Skeletal muscle tissue (tissue), 3 donors: ENCODE measurements at regions not wholly inside any gene's neighbourhood (a gene's known extent, or its start where the extent isn't known, plus 50 kb on each side); places are given as distances from the start of the nearest gene placed in this dataset.

ENCODE experiments used
- H3K27ac ChIP-seq: one replicate; pipeline ENCODE4 v1.7.0; 2013; ENCODE audit warnings: mild to moderate bottlenecking, low read depth, low read length, inconsistent platforms
- H3K27me3 ChIP-seq, 3 donors: one replicate each; pipeline ENCODE4 v1.7.0; 2013; ENCODE audit warnings: low read length in 3 of 3; ENCODE audit not compliant: control insufficient read depth in 3 of 3, insufficient read depth in 3 of 3
- H3K36me3 ChIP-seq, 3 donors: one replicate each; pipeline ENCODE4 v1.7.0; 2013; ENCODE audit warnings: low read length in 3 of 3; ENCODE audit not compliant: control insufficient read depth in 3 of 3, insufficient read depth in 3 of 3
- H3K4me1 ChIP-seq, 3 donors: one replicate each; pipeline ENCODE4 v1.7.0; 2013; ENCODE audit warnings: low read length in 3 of 3, mild to moderate bottlenecking in 3 of 3; ENCODE audit not compliant: control insufficient read depth in 3 of 3, insufficient read depth in 3 of 3
- H3K4me3 ChIP-seq, 3 donors: one replicate each; pipeline ENCODE4 v1.7.0; 2013; ENCODE audit warnings: low read length in 3 of 3
- H3K9ac ChIP-seq, 3 donors: one replicate each; pipeline ENCODE4 v1.7.0; 2013; ENCODE audit warnings: low read length in 3 of 3, mild to moderate bottlenecking in 3 of 3, moderate library complexity in 2 of 3, low read depth in 1 of 3
- H3K9me3 ChIP-seq, 3 donors: one replicate each; pipeline ENCODE4 v1.7.0; 2013; ENCODE audit warnings: low read length in 3 of 3; ENCODE audit not compliant: control insufficient read depth in 3 of 3
- donor health status: Osteomylitis.

- Histone ChIP-seq H3K9me3 (no peaks in the 10 kb centered on the region), H3K4me1 (no peaks in the 10 kb centered on the region), H3K27me3 (no peaks in the 10 kb centered on the region), H3K27ac (no peak overlapping the region), H3K9ac (no peak overlapping the region), H3K36me3 (no peaks in the 10 kb centered on the region), H3K4me3 (no peak overlapping the region)
Measured at GRCh38 chr5:108634010-108634616, 113.6 kb upstream of the FER start.

DNA sequence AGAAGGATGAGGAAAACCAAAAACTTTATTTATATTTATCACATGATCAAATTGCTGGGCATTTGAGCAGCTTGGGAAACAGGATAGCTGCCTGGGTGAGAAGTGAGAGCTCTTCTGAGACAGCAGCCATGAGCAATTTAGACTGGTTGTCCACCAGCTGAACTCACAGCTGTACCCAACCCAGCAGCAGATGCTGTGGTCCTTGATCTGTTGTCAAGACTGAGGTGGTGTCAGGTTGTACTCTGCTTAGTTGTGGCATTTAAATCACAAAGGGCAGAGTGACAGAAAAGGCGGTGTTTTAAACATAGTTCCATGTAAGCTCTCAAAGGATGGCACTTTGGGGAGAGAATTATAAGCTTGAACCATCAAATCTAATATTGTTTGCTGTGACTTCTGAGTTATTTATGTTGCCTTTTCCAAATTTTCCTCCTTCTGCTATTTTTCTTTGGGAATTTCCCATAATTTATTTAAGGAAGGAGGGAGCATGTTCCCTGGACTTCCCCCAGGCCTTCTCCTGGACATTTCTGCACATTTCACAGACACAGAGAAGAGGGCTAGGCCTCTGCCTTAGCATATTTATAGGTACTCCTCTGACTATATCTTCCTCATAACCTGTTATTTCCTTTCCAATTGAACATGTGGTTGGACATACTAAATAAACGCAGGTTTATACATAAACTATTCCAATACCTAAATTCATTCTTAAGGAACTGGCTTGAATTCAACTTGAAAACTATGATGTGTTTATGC is 117.7 kb upstream of the FER start:
- H3K36me3 ChIP-seq = no peaks in the 10 kb centered on the region
- no peak overlapping the region for H3K9ac ChIP-seq
- no peaks in the 10 kb centered on the region for H3K9me3 ChIP-seq
- no peaks in the 10 kb centered on the region for H3K27me3 ChIP-seq
- no peak overlapping the region for H3K4me3 ChIP-seq
- H3K4me1 ChIP-seq = no peaks in the 10 kb centered on the region
- no peak overlapping the region for H3K27ac ChIP-seq

- no peak overlapping the region for H3K9ac ChIP-seq
- H3K36me3 ChIP-seq = no peaks in the 10 kb centered on the region
- no peak overlapping the region for H3K4me3 ChIP-seq
- no peak overlapping the region for H3K27ac ChIP-seq
- H3K9me3 ChIP-seq = no peaks in the 10 kb centered on the region
- H3K27me3 ChIP-seq = no peaks in the 10 kb centered on the region
- no peaks in the 10 kb centered on the region for H3K4me1 ChIP-seq
Measured at GRCh38 chr5:108625654-108626053, 122.0 kb upstream of the FER start.

DNA sequence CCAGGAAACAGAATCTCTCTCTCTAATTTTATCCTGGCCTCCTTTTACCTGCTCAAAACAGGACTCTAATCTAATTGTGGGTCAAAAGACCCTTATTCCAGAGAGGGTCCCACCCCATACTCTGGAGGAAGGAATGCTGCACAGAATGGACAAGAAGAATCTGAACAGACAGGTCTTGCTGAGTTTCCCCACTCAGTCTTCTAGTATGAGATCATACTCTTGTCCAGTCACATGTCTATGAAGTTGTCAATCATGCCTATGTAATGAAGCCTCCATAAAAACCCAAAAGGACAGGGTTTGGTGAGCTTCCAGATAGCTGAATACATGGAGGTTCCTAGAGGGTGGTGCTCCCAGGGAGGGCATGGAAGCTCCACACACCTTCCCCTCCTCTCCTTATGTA is 123.9 kb upstream of the FER start:
- Histone ChIP-seq H3K9me3 (no peaks in the 10 kb centered on the region), H3K27me3 (no peaks in the 10 kb centered on the region), H3K4me3 (no peak overlapping the region), H3K9ac (no peak overlapping the region), H3K27ac (no peak overlapping the region), H3K36me3 (no peaks in the 10 kb centered on the region), H3K4me1 (no peaks in the 10 kb centered on the region)

DNA sequence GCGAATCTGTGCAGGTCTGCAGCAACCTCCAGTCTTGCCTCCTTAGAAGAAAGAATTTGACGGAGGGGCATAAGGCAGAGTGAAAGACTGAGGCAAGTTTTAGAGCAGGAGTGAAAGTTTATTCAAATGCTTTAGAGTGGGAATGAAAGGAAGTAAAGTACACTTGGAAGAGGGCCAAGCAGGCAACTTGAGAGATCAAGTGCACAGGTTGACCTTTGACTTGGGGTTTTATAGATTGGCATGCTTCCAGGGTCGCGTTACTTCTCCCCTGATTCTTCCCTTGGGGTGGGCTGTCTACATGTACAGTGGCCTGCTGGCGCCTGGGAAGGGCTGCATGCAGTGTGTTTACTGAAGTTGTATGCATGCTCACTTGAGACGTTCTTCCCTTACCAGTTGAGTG is 127.2 kb upstream of the FER start:
- Histone ChIP-seq H3K36me3 (no peaks in the 10 kb centered on the region), H3K27me3 (no peaks in the 10 kb centered on the region), H3K9me3 (no peaks in the 10 kb centered on the region), H3K4me1 (no peaks in the 10 kb centered on the region), H3K9ac (no peak overlapping the region), H3K27ac (no peak overlapping the region), H3K4me3 (no peak overlapping the region)

GRCh38 chr5:108619815-108620214 is 127.9 kb upstream of the FER start:
- Histone ChIP-seq H3K9ac (no peak overlapping the region), H3K27me3 (no peaks in the 10 kb centered on the region), H3K4me3 (no peak overlapping the region), H3K4me1 (no peaks in the 10 kb centered on the region), H3K9me3 (no peaks in the 10 kb centered on the region), H3K27ac (no peak overlapping the region), H3K36me3 (no peaks in the 10 kb centered on the region)

DNA sequence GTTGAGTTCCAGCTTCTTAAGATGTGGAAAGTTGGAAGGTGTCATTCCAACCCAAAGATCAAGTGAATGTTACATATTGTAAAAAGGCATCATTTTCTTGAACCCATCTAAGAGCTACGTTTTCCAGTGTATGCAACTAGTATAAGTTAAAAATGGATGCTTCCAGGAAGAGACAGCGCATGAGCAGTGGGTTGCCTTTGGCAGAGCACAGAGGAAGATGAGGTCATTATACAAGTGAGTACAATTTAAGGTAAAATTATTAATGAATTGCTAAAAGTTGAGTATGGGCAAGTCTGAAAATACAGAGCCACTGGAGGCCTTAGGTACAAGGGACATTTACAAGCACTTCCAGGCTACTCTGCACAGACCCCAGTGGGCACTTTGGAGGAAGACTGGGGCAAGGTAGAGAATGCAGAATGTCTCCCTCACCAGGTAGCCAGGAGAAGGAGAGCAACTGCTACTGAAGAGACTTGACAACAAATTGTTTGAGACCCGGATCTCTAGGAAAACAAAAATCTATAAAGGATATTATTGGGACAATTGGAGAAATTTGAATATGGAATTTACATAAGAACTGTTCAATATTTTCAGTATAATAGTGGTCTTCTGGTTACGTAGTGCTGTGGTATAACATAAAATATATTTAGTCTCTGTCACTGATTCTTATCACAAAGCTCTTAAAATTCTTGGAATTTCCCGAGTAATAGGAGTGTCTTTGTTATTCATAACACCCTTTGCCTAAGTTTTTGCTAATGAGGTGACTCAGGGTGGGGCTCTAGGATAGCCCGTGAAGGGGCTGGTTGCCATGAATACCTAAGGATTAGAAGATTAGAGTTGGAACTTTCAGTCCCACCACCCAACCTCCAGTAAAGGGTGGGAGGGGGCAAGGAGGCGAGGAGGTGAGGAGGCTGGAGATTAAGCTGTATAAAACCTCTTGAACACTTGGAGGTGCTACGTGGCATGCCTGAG is 129.9 kb upstream of the FER start:
- H3K4me1 ChIP-seq = no peaks in the 10 kb centered on the region
- H3K36me3 ChIP-seq = no peaks in the 10 kb centered on the region
- no peak overlapping the region for H3K27ac ChIP-seq
- H3K9me3 ChIP-seq = no peaks in the 10 kb centered on the region
- H3K4me3 ChIP-seq = no peak overlapping the region
- H3K27me3 ChIP-seq = no peaks in the 10 kb centered on the region
- no peak overlapping the region for H3K9ac ChIP-seq

DNA sequence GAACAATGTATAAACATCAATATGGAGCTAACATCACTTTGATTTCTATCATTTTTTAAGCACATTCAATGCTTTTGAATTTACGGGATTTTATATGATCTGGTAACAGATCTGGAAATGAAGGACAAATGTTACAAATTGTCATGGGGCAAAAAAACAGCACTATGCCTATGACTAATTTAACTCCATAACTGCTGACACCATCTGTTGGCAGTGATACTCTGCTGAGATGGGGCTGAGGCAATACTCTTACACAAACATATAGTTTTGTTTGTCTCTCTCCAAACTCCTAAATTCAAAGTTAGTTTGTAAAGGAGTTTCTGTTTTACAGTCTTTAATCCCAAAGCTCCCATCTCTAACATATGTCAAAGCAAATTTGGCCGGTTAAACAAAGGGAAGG is 132.5 kb upstream of the FER start:
- Histone ChIP-seq H3K4me1 (no peaks in the 10 kb centered on the region), H3K9ac (no peak overlapping the region), H3K27me3 (no peaks in the 10 kb centered on the region), H3K36me3 (no peaks in the 10 kb centered on the region), H3K27ac (no peak overlapping the region), H3K4me3 (no peak overlapping the region), H3K9me3 (no peaks in the 10 kb centered on the region)

DNA sequence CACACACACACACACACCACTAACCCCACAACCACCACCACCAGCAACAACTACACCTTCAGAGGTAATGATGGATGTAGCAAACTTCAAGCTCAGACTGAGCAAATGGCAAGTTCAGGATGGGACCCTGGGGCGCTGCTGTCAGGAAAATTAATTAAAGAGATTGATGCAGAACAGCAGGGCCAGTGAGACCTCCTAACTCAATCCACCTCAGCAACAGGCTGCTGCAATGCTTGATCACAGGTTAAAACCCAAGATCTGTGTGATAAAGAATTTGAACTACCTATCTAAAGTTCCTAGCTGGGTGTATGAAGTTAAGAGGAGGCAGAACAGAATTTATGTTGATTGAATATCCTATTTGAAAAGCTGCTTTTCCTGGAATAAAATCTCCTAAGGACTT is 140.3 kb upstream of the FER start:
- no peaks in the 10 kb centered on the region for H3K9me3 ChIP-seq
- no peak overlapping the region for H3K9ac ChIP-seq
- no peak overlapping the region for H3K27ac ChIP-seq
- no peak overlapping the region for H3K4me3 ChIP-seq
- H3K36me3 ChIP-seq = no peaks in the 10 kb centered on the region
- no peaks in the 10 kb centered on the region for H3K4me1 ChIP-seq
- H3K27me3 ChIP-seq = no peaks in the 10 kb centered on the region

DNA sequence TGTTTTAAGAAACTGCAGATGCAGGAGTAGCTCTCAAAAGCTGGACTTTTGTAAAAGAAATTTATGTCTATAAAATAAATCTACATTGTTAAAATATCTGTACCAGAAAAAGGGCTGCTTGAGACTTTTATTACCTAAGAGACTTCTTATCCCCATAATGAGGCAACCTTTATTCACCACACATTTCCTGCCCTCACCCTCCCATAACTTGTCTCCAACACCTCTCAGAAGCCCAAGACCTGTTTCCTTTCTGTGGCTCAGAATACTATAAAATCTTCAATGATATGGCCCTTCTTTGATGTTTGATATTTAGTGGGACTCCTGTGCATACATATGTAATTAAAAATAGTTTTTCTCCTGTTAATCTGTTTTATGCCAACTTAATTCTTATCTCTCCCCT is 141.5 kb upstream of the FER start:
- Histone ChIP-seq H3K27ac (no peak overlapping the region), H3K9me3 (no peaks in the 10 kb centered on the region), H3K9ac (no peak overlapping the region), H3K4me1 (no peaks in the 10 kb centered on the region), H3K4me3 (no peak overlapping the region), H3K27me3 (no peaks in the 10 kb centered on the region), H3K36me3 (no peaks in the 10 kb centered on the region)
